ENCODE measurements at regions not wholly inside any gene's neighbourhood (a gene's known extent, or its start where the extent isn't known, plus 50 kb on each side); places are given as distances from the start of the nearest gene placed in this dataset.

GRCh38 chr2:61590214-61590613, 52.1 kb upstream of the XPO1 start:
- Mint-ChIP-seq H3K27ac (ENCODE audit: unreplicated experiment) (no peak overlapping the region), H3K36me3 (ENCODE audit: insufficient read depth, unreplicated experiment) (no peaks in the 10 kb centered on the region), H3K4me1 (ENCODE audit: low read depth, unreplicated experiment) (peaks cover 5% of the 10 kb centered on the region), H3K9me3 (ENCODE audit: unreplicated experiment) (peaks cover 9% of the 10 kb centered on the region), H3K4me3 (ENCODE audit: unreplicated experiment) (no peak overlapping the region), H3K27me3 (ENCODE audit: insufficient read depth, unreplicated experiment) (no peaks in the 10 kb centered on the region)
- BruUV-seq (replicated peaks): no TSS peak
- H3K4me3 ChIP-seq (ENCODE audit: low read depth, low read length): no peak overlapping the region
- ChIA-PET POLR2A (no interaction called here), CTCF (no interaction called here)
- H3K27me3 ChIP-seq (replicated peaks; ENCODE audit: control insufficient read depth, insufficient read depth, low read length): no peaks in the 10 kb centered on the region
- no peaks in the 10 kb centered on the region for H3K36me3 ChIP-seq (ENCODE audit: control insufficient read depth, insufficient read depth, low read length)
- TF ChIP-seq CTCF (IDR thresholded peaks at IDR 0.05; ENCODE audit: insufficient read depth in 1 of 2, low read depth in 1 of 2, low read length in 1 of 2, severe bottlenecking in 1 of 2, unreplicated experiment in 1 of 2): no peak
- H3K4me1 ChIP-seq: peaks cover 4% of the 10 kb centered on the region; the same call in 1 of the 2 replicates
- H3K9me3 ChIP-seq: peaks cover 6% of the 10 kb centered on the region; the same call in 1 of the 2 replicates
- intact Hi-C loops (cut with micrococcal nuclease; ENCODE audit: unreplicated experiment): no loop called here
- DNase-seq: no peak

GRCh38 chr2:61588566-61588965, 50.4 kb upstream of the XPO1 start:
- Mint-ChIP-seq H3K4me1 (ENCODE audit: low read depth, unreplicated experiment) (peaks cover 3% of the 10 kb centered on the region), H3K4me3 (ENCODE audit: unreplicated experiment) (no peak overlapping the region), H3K27ac (ENCODE audit: unreplicated experiment) (no peak overlapping the region), H3K27me3 (ENCODE audit: insufficient read depth, unreplicated experiment) (no peaks in the 10 kb centered on the region), H3K9me3 (ENCODE audit: unreplicated experiment) (peaks cover 7% of the 10 kb centered on the region), H3K36me3 (ENCODE audit: insufficient read depth, unreplicated experiment) (no peaks in the 10 kb centered on the region)
- intact Hi-C loops (cut with micrococcal nuclease; ENCODE audit: unreplicated experiment): no loop called here
- no peaks in the 10 kb centered on the region for H3K36me3 ChIP-seq (ENCODE audit: control insufficient read depth, insufficient read depth, low read length)
- no peaks in the 10 kb centered on the region for H3K27me3 ChIP-seq (replicated peaks; ENCODE audit: control insufficient read depth, insufficient read depth, low read length)
- BruUV-seq (replicated peaks): no TSS peak
- H3K9me3 ChIP-seq: peaks cover 4% of the 10 kb centered on the region; the same call in 1 of the 2 replicates
- TF ChIP-seq CTCF (IDR thresholded peaks at IDR 0.05; ENCODE audit: insufficient read depth in 1 of 2, low read depth in 1 of 2, low read length in 1 of 2, severe bottlenecking in 1 of 2, unreplicated experiment in 1 of 2): no peak
- H3K4me1 ChIP-seq: peaks cover 4% of the 10 kb centered on the region; the same call in 1 of the 2 replicates
- no peak for DNase-seq
- no peak overlapping the region for H3K4me3 ChIP-seq (ENCODE audit: low read depth, low read length)
- ChIA-PET CTCF (no interaction called here), POLR2A (no interaction called here)
